HEK293 (cell line): ENCODE measurements at regions not wholly inside any gene's neighbourhood (a gene's known extent, or its start where the extent isn't known, plus 50 kb on each side); places are given as distances from the start of the nearest gene placed in this dataset.

Experiments used
- CTCF ChIA-PET: fragments of 350-600 bp; formaldehyde crosslinking; extraction: SDS; loops from one replicate; lab custom pipeline; 2021; ENCODE audit warnings: antibody characterized with exemption; lab: Yijun Ruan, JAX
- POLR2A ChIA-PET: fragments of 300-600 bp; formaldehyde crosslinking; extraction: SDS; loops from one replicate; lab custom pipeline; 2020; ENCODE audit warnings: antibody characterized with exemption, inconsistent platforms; lab: Yijun Ruan, JAX
- H3K27ac ChIP-seq: fragments of 200-500 bp; sonication (Bioruptor generic); 2 replicates; pipeline ENCODE4 v1.5.1; 2014; ENCODE audit warnings: low read depth, low read length, control low read depth, inconsistent platforms; ENCODE audit errors: extremely low read depth
- H3K36me3 ChIP-seq, 2 experiments: fragments of 200-500 bp in 1 of 2; sonication (Bioruptor generic) in 1 of 2; 1 replicate in 1 of 2; 2 replicates in 1 of 2; pipeline ENCODE4 v1.5.1; 2014 to 2017; ENCODE audit warnings: inconsistent platforms in 2 of 2, low read length in 2 of 2; ENCODE audit not compliant: control insufficient read depth in 2 of 2, insufficient read depth in 1 of 2
- H3K4me1 ChIP-seq: fragments of 200-500 bp; sonication (Bioruptor generic); 2 replicates; pipeline ENCODE4 v1.5.1; 2014; ENCODE audit warnings: mild to moderate bottlenecking, low read length, inconsistent platforms; ENCODE audit not compliant: control insufficient read depth, insufficient read depth
- H3K4me3 ChIP-seq: 2 replicates; pipeline ENCODE4 v1.5.1; 2011; ENCODE audit warnings: low read depth, mild to moderate bottlenecking, control low read depth, low read length, moderate library complexity
- H3K9me3 ChIP-seq: fragments of 200-500 bp; sonication (Bioruptor generic); 2 replicates; pipeline ENCODE4 v1.5.1; 2014; ENCODE audit warnings: low read depth, low read length, inconsistent platforms; ENCODE audit not compliant: control insufficient read depth, insufficient read depth
- GLIS1 ChIP-seq: fragments of 450-650 bp; formaldehyde crosslinking; IDR thresholded peaks from 2 replicates; pipeline ENCODE4 v1.5.1; 2016; ENCODE audit warnings: missing biosample characterization, missing genetic modification characterization
- OSR2 ChIP-seq: fragments of 450-650 bp; formaldehyde crosslinking; IDR thresholded peaks from 2 replicates; pipeline ENCODE4 v1.5.1; 2016; ENCODE audit warnings: missing biosample characterization, missing genetic modification characterization
- SP3 ChIP-seq: fragments of 450-650 bp; formaldehyde crosslinking; IDR thresholded peaks from 2 replicates; pipeline ENCODE4 v1.5.1; 2016; ENCODE audit warnings: missing biosample characterization, missing genetic modification characterization
- ZIC2 ChIP-seq: fragments of 450-650 bp; formaldehyde crosslinking; IDR thresholded peaks from 2 replicates; pipeline ENCODE4 v1.5.1; 2016; ENCODE audit warnings: missing biosample characterization, missing genetic modification characterization
- ZNF169 ChIP-seq: fragments of 450-650 bp; formaldehyde crosslinking; IDR thresholded peaks from 2 replicates; pipeline ENCODE4 v1.5.1; 2016; ENCODE audit warnings: missing biosample characterization, missing genetic modification characterization
- ZNF175 ChIP-seq: fragments of 450-650 bp; formaldehyde crosslinking; IDR thresholded peaks from 2 replicates; pipeline ENCODE4 v1.5.1; 2016; ENCODE audit warnings: missing biosample characterization, missing genetic modification characterization
- ZNF19 ChIP-seq: fragments of 450-650 bp; formaldehyde crosslinking; IDR thresholded peaks from 2 replicates; pipeline ENCODE4; 2016; ENCODE audit warnings: missing biosample characterization, missing genetic modification characterization, low read depth
- ZNF223 ChIP-seq: fragments of 450-650 bp; formaldehyde crosslinking; IDR thresholded peaks from 2 replicates; pipeline ENCODE4 v1.5.1; 2016; ENCODE audit warnings: missing biosample characterization, missing genetic modification characterization
- ZNF239 ChIP-seq: fragments of 450-650 bp; formaldehyde crosslinking; IDR thresholded peaks from 2 replicates; pipeline ENCODE4 v1.5.1; 2016; ENCODE audit warnings: missing biosample characterization, missing genetic modification characterization
- ZNF26 ChIP-seq: fragments of 450-650 bp; formaldehyde crosslinking; IDR thresholded peaks from 2 replicates; pipeline ENCODE4 v1.5.1; 2016; ENCODE audit warnings: missing biosample characterization, missing genetic modification characterization
- ZNF350 ChIP-seq: fragments of 450-650 bp; formaldehyde crosslinking; IDR thresholded peaks from 2 replicates; pipeline ENCODE4 v1.5.0; 2017; ENCODE audit warnings: missing biosample characterization, mild to moderate bottlenecking, missing genetic modification characterization
- ZNF366 ChIP-seq: fragments of 450-650 bp; formaldehyde crosslinking; conservative IDR thresholded peaks from 2 replicates; pipeline ENCODE4 v1.5.1; 2016; ENCODE audit warnings: missing biosample characterization, missing genetic modification characterization
- ZNF664 ChIP-seq: fragments of 450-650 bp; formaldehyde crosslinking; IDR thresholded peaks from 2 replicates; pipeline ENCODE4 v1.5.1; 2016; ENCODE audit warnings: missing biosample characterization, missing genetic modification characterization
- ZNF704 ChIP-seq: fragments of 450-650 bp; formaldehyde crosslinking; IDR thresholded peaks from 2 replicates; pipeline ENCODE4 v1.5.1; 2016; ENCODE audit warnings: missing biosample characterization, missing genetic modification characterization
- ZNF768 ChIP-seq: fragments of 450-650 bp; formaldehyde crosslinking; IDR thresholded peaks from 2 replicates; pipeline ENCODE4 v1.5.1; 2018; ENCODE audit warnings: missing biosample characterization, mild to moderate bottlenecking, missing genetic modification characterization
- TF ChIP-seq, protein P1 (sequence below): fragments of 450-650 bp; formaldehyde crosslinking; IDR thresholded peaks from 2 replicates; pipeline ENCODE4 v1.5.1; 2017; ENCODE audit warnings: missing biosample characterization, missing genetic modification characterization
- TF ChIP-seq, protein P2 (sequence below): fragments of 450-650 bp; formaldehyde crosslinking; IDR thresholded peaks from 2 replicates; pipeline ENCODE4 v1.5.1; 2016; ENCODE audit warnings: missing biosample characterization, missing genetic modification characterization
- TF ChIP-seq, protein P3 (sequence below): fragments of 450-650 bp; formaldehyde crosslinking; IDR thresholded peaks from 2 replicates; pipeline ENCODE4 v1.5.1; 2017; ENCODE audit warnings: missing biosample characterization, missing genetic modification characterization

DNA sequence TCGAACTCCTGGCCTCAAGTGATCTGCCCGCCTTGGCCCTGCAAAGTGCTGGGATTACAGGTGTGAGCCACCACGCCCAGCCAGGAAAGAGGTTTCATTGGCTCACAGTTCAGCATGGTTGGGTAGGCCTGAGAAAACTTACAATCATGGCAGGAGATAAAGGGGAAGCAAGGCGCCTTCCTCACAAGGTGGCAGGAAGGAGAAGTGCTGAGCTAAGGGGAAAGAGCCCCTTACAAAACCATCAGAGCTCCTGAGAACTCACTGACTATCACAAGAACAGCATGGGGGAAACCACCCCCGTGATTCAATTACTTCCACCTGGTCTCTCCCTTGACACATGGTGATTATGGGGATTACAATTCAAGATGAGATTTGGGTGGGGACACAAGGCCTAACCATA lies 411.7 kb upstream of the ZFHX3 start:
- Histone ChIP-seq H3K4me3 (no peak overlapping the region), H3K36me3 (no peaks in the 10 kb centered on the region), H3K9me3 (no peaks in the 10 kb centered on the region), H3K4me1 (no peaks in the 10 kb centered on the region), H3K27ac (no peak overlapping the region)
- TF ChIP-seq ZNF26 (no peak), ZNF768 (tag by site-specific recombination) (no peak), ZNF350 (no peak), OSR2 (no peak), ZNF19 (tag by site-specific recombination) (no peak), GLIS1 (tag by site-specific recombination) (no peak), ZNF223 (tag by site-specific recombination) (no peak), ZNF366 (tag by site-specific recombination) (no peak), SP3 (no peak), ZNF175 (tag by site-specific recombination) (no peak), ZIC2 (tag by site-specific recombination) (no peak), ZNF704 (tag by site-specific recombination) (no peak)
- TF ChIP-seq, protein P1, sequence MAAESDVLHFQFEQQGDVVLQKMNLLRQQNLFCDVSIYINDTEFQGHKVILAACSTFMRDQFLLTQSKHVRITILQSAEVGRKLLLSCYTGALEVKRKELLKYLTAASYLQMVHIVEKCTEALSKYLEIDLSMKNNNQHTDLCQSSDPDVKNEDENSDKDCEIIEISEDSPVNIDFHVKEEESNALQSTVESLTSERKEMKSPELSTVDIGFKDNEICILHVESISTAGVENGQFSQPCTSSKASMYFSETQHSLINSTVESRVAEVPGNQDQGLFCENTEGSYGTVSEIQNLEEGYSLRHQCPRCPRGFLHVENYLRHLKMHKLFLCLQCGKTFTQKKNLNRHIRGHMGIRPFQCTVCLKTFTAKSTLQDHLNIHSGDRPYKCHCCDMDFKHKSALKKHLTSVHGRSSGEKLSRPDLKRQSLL, result no peak
- TF ChIP-seq, protein P2, sequence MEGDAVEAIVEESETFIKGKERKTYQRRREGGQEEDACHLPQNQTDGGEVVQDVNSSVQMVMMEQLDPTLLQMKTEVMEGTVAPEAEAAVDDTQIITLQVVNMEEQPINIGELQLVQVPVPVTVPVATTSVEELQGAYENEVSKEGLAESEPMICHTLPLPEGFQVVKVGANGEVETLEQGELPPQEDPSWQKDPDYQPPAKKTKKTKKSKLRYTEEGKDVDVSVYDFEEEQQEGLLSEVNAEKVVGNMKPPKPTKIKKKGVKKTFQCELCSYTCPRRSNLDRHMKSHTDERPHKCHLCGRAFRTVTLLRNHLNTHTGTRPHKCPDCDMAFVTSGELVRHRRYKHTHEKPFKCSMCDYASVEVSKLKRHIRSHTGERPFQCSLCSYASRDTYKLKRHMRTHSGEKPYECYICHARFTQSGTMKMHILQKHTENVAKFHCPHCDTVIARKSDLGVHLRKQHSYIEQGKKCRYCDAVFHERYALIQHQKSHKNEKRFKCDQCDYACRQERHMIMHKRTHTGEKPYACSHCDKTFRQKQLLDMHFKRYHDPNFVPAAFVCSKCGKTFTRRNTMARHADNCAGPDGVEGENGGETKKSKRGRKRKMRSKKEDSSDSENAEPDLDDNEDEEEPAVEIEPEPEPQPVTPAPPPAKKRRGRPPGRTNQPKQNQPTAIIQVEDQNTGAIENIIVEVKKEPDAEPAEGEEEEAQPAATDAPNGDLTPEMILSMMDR (tag by site-specific recombination), result no peak
- TF ChIP-seq, protein P3, sequence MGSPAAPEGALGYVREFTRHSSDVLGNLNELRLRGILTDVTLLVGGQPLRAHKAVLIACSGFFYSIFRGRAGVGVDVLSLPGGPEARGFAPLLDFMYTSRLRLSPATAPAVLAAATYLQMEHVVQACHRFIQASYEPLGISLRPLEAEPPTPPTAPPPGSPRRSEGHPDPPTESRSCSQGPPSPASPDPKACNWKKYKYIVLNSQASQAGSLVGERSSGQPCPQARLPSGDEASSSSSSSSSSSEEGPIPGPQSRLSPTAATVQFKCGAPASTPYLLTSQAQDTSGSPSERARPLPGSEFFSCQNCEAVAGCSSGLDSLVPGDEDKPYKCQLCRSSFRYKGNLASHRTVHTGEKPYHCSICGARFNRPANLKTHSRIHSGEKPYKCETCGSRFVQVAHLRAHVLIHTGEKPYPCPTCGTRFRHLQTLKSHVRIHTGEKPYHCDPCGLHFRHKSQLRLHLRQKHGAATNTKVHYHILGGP (tag by site-specific recombination), result no peak
- ChIA-PET CTCF (interaction anchor here (0.6 kb wide), 1 partner anchor 1061 kb away, joined by 3 read pairs; no protein-coding TSS in a partner anchor), POLR2A (no interaction called here)

GRCh38 chr16:73457851-73458250 lies 409.9 kb upstream of the ZFHX3 start:
- ChIA-PET POLR2A (no interaction called here), CTCF (no interaction called here)
- TF ChIP-seq ZNF664 (tag by site-specific recombination) (no peak), ZNF169 (no peak), ZNF239 (tag by site-specific recombination) (no peak)
- no peak overlapping the region for H3K4me3 ChIP-seq
- H3K36me3 ChIP-seq, result no peaks in the 10 kb centered on the region
- no peak overlapping the region for H3K27ac ChIP-seq
- no peaks in the 10 kb centered on the region for H3K4me1 ChIP-seq
- no peaks in the 10 kb centered on the region for H3K9me3 ChIP-seq
